OCI-LY7 (cell line): ENCODE measurements at regions not wholly inside any gene's neighbourhood (a gene's known extent, or its start where the extent isn't known, plus 50 kb on each side); places are given as distances from the start of the nearest gene placed in this dataset.
"Not testable (repeated sequence)": the region's sequence is repeated elsewhere in the genome, so short reads cannot be mapped to it uniquely, and the experiment has no call there.

Experiments
- BruUV-seq: library from RNA; stranded (reverse); fragments of 400-500 nt; replicated peaks from 2 replicates; lab custom pipeline; 2021; lab: Mats Ljungman, UMichigan
- CTCF ChIA-PET: fragments of 300-600 bp; sonication (Branson Sonifier 250); formaldehyde crosslinking; loops from one replicate; lab custom pipeline; 2022; ENCODE audit warnings: antibody characterized with exemption; ENCODE audit not compliant: unreplicated experiment; lab: Charles Lee
- POLR2A ChIA-PET: fragments of 300-600 bp; sonication (Branson Sonifier 250); formaldehyde crosslinking; loops from one replicate; lab custom pipeline; 2022; ENCODE audit warnings: antibody characterized with exemption; lab: Charles Lee
- DNase-seq: peaks from one replicate; pipeline ENCODE4 v3.0.0-alpha.2; 2015; ENCODE audit warnings: low spot score
- H2AFZ ChIP-seq: fragments of 200-600 bp; sonication (generic), shearing (Covaris generic); 2 replicates; pipeline ENCODE4 v1.6.1; 2014; ENCODE audit warnings: mild to moderate bottlenecking, antibody characterized with exemption, low read length, moderate library complexity
- H3K27ac ChIP-seq: fragments of 200-600 bp; sonication (generic); 2 replicates; pipeline ENCODE4 v1.5.1; 2014; ENCODE audit warnings: mixed run types, low read depth, mild to moderate bottlenecking, moderate library complexity, low read length, inconsistent platforms; ENCODE audit not compliant: poor library complexity, severe bottlenecking
- H3K36me3 ChIP-seq: fragments of 200-600 bp; sonication (generic); 2 replicates; pipeline ENCODE4 v1.6.1; 2014; ENCODE audit warnings: mild to moderate bottlenecking, antibody characterized with exemption, low read length, moderate library complexity, mixed read lengths; ENCODE audit not compliant: insufficient read depth
- H3K4me1 ChIP-seq: fragments of 200-600 bp; sonication (generic); 2 replicates; pipeline ENCODE4 v1.5.1; 2014; ENCODE audit warnings: mild to moderate bottlenecking, low read length; ENCODE audit not compliant: insufficient read depth, poor library complexity, severe bottlenecking
- H3K4me2 ChIP-seq: fragments of 200-600 bp; sonication (generic); 2 replicates; pipeline ENCODE4 v1.6.1; 2014; ENCODE audit warnings: mild to moderate bottlenecking, low read length
- H3K4me3 ChIP-seq: fragments of 200-600 bp; sonication (generic); 2 replicates; pipeline ENCODE4 v1.5.1; 2014; ENCODE audit warnings: mild to moderate bottlenecking, low read depth, low read length; ENCODE audit not compliant: poor library complexity, severe bottlenecking
- H3K79me2 ChIP-seq: fragments of 200-600 bp; sonication (generic); 2 replicates; pipeline ENCODE4 v1.6.1; 2016; ENCODE audit warnings: low read depth, mild to moderate bottlenecking, low read length, moderate library complexity, mixed read lengths; ENCODE audit not compliant: insufficient read depth
- H3K9me2 ChIP-seq: fragments of 200-600 bp; sonication (generic); 2 replicates; pipeline ENCODE4 v1.6.1; 2016; ENCODE audit warnings: mild to moderate bottlenecking, low read length, mixed read lengths; ENCODE audit not compliant: insufficient read depth
- H3K9me3 ChIP-seq: fragments of 200-600 bp; sonication (generic); 2 replicates; pipeline ENCODE4 v1.6.1; 2014; ENCODE audit warnings: mild to moderate bottlenecking, mixed run types, low read length, mixed read lengths
- H4K20me1 ChIP-seq: fragments of 200-600 bp; sonication (generic); 2 replicates; pipeline ENCODE4 v1.6.1; 2014; ENCODE audit warnings: mild to moderate bottlenecking, antibody characterized with exemption, low read length, moderate library complexity, mixed read lengths; ENCODE audit not compliant: insufficient read depth
- CTCF ChIP-seq: fragments of 200-600 bp; sonication (generic); conservative IDR thresholded peaks from 2 replicates; pipeline ENCODE4 v1.5.1; 2014; ENCODE audit warnings: mild to moderate bottlenecking, antibody characterized with exemption, low read length, moderate library complexity, mixed read lengths
- EZH2phosphoT487 ChIP-seq: fragments of 200-600 bp; sonication (generic); IDR thresholded peaks from 2 replicates; pipeline ENCODE4 v1.6.1; 2018; ENCODE audit warnings: low read depth, borderline replicate concordance, mild to moderate bottlenecking, mixed run types, antibody characterized with exemption, low read length, moderate library complexity, mixed read lengths
- intact Hi-C: fragments of 100-400 bp; cut with micrococcal nuclease; formaldehyde crosslinking; loops from one replicate; pipeline ENCODE4 v1.10.0; 2022; ENCODE audit not compliant: unreplicated experiment

- POLR2A ChIA-PET, result no interaction called here
Observed at GRCh38 chr18:56421647-56422046, 216.7 kb downstream of the TXNL1 start.

GRCh38 chr18:56420868-56421267 is 217.5 kb downstream of the TXNL1 start:
- CTCF ChIA-PET, H3K27ac ChIP-seq, H3K4me3 ChIP-seq, H2AFZ ChIP-seq, H3K79me2 ChIP-seq, H3K4me1 ChIP-seq, POLR2A ChIA-PET, H3K4me2 ChIP-seq, BruUV-seq, H4K20me1 ChIP-seq, DNase-seq, intact Hi-C loops, H3K9me2 ChIP-seq, H3K9me3 ChIP-seq, H3K36me3 ChIP-seq: not testable (repeated sequence)

More at GRCh38 chr18:56421647-56422046, 216.7 kb downstream of the TXNL1 start:
- Histone ChIP-seq H3K36me3 (no peaks in the 10 kb centered on the region), H3K79me2 (no peaks in the 10 kb centered on the region), H3K4me1 (no peaks in the 10 kb centered on the region), H3K9me2 (no peaks in the 10 kb centered on the region), H3K9me3 (no peaks in the 10 kb centered on the region), H4K20me1 (no peaks in the 10 kb centered on the region), H3K27ac (no peak overlapping the region), H3K4me2 (no peak overlapping the region), H3K4me3 (no peak overlapping the region), H2AFZ (no peak overlapping the region)
- BruUV-seq, result no TSS peak
- CTCF ChIA-PET, result no interaction called here
- TF ChIP-seq CTCF, result no peak
- no peak for TF ChIP-seq EZH2phosphoT487
- intact Hi-C loops, result no loop called here
- no peak for DNase-seq

- no peak overlapping the region for H3K4me2 ChIP-seq
- POLR2A ChIA-PET, result no interaction called here
- TF ChIP-seq EZH2phosphoT487 (no peak), CTCF (no peak)
- H4K20me1 ChIP-seq, result no peaks in the 10 kb centered on the region
- DNase-seq, result no peak
- BruUV-seq, result no TSS peak
- intact Hi-C loops, result no loop called here
- no peak overlapping the region for H2AFZ ChIP-seq
- no peaks in the 10 kb centered on the region for H3K36me3 ChIP-seq
- no peak overlapping the region for H3K27ac ChIP-seq
- CTCF ChIA-PET, result no interaction called here
- H3K9me3 ChIP-seq, result no peaks in the 10 kb centered on the region
- H3K9me2 ChIP-seq, result no peaks in the 10 kb centered on the region
- H3K79me2 ChIP-seq, result no peaks in the 10 kb centered on the region
- H3K4me3 ChIP-seq, result no peak overlapping the region
- no peaks in the 10 kb centered on the region for H3K4me1 ChIP-seq
Observed at GRCh38 chr18:56414357-56414756, 224.0 kb downstream of the TXNL1 start.
